ENCODE measurements at regions not wholly inside any gene's neighbourhood (a gene's known extent, or its start where the extent isn't known, plus 50 kb on each side); places are given as distances from the start of the nearest gene placed in this dataset.
"Not testable (repeated sequence)": the region's sequence is repeated elsewhere in the genome, so short reads cannot be mapped to it uniquely, and the experiment has no call there.

- in situ Hi-C loops (cut with MboI; ENCODE audit: low pct_unique_long_range_greater_than_20kb in 2 of 9, low sequenced_read_pairs in 9 of 9, unreplicated experiment in 9 of 9), result no loop called here
- H3K4me3 ChIP-seq, result no peak overlapping the region
- no peak overlapping the region for H3K27ac ChIP-seq
- no peak for ATAC-seq (replicated peaks in 6 of 8)
- WGBS, 10 experiments, result 65 to 100% (median 92%) methylated on average over 1 to 3 of the region's 3 CpGs; no CpG with 5 or more reads in 1 of the 10 experiments
- H3K4me1 ChIP-seq (replicated peaks in 1 of 2), result peaks cover 9% of the 10 kb centered on the region in 2 donors
Measured at GRCh38 chr1:184187097-184187496, 135.6 kb downstream of the TSEN15 start.

- no peak overlapping the region for H3K4me3 ChIP-seq
- 0 to 94% (median 74%) methylated on average over 1 to 2 of the region's 2 CpGs for WGBS, 10 experiments
- no peak for ATAC-seq (replicated peaks in 6 of 8)
- no peak overlapping the region for H3K27ac ChIP-seq
- in situ Hi-C loops (cut with MboI; ENCODE audit: low pct_unique_long_range_greater_than_20kb in 2 of 9, low sequenced_read_pairs in 9 of 9, unreplicated experiment in 9 of 9), result no loop called here
- peaks cover 9% of the 10 kb centered on the region in 2 donors for H3K4me1 ChIP-seq (replicated peaks in 1 of 2)
Measured at GRCh38 chr1:184188037-184188436, 136.5 kb downstream of the TSEN15 start.

- H3K27ac ChIP-seq, result no peak overlapping the region
- no peak overlapping the region for H3K4me3 ChIP-seq
- no peak for ATAC-seq (replicated peaks in 6 of 8)
- in situ Hi-C loops (cut with MboI; ENCODE audit: low pct_unique_long_range_greater_than_20kb in 2 of 9, low sequenced_read_pairs in 9 of 9, unreplicated experiment in 9 of 9), result no loop called here
- peaks cover 9% of the 10 kb centered on the region in 2 donors for H3K4me1 ChIP-seq (replicated peaks in 1 of 2)
Measured at GRCh38 chr1:184189361-184189760, 137.8 kb downstream of the TSEN15 start.

- in situ Hi-C loops (cut with MboI; ENCODE audit: low pct_unique_long_range_greater_than_20kb in 2 of 9, low sequenced_read_pairs in 9 of 9, unreplicated experiment in 9 of 9), result no loop called here
- 55 to 100% (median 100%) methylated on average over 1 to 2 of the region's 2 CpGs; no CpG with 5 or more reads in 2 of the 10 experiments for WGBS, 10 experiments
- Histone ChIP-seq H3K4me1 (replicated peaks in 1 of 2) (peaks cover 9% of the 10 kb centered on the region in 2 donors), H3K27ac (no peak overlapping the region), H3K4me3 (no peak overlapping the region)
- ATAC-seq (replicated peaks in 6 of 8), result no peak
Measured at GRCh38 chr1:184190616-184191015, 139.1 kb downstream of the TSEN15 start.

DNA sequence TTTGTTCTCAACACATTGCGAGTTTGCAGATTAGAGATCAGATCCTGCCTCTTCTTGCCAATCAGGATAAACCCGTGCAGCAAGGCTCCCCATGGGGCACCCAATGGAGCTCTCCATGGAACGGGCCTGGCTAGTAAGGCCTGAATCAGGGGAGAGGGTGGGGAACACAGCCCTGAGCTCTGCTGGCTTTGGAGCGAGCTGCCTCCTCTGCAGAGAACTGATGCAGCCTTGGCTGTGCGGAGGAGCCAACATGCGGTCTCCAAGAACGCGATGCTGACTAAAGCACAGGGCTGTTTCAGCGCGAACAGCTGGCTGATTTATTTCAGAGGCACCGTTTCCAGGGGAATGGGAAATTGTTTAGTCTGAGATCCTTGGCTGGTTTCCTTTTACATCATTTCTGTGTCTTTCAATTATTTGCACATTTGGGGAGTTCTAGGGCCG, 139.7 kb downstream of the TSEN15 start:
- 3 to 79% (median 60%) methylated on average over 2 to 12 of the region's 12 CpGs; no CpG with 5 or more reads in 1 of the 10 experiments for WGBS, 10 experiments
- H3K4me3 ChIP-seq, result no peak overlapping the region
- in situ Hi-C loops (cut with MboI; ENCODE audit: low pct_unique_long_range_greater_than_20kb in 2 of 9, low sequenced_read_pairs in 9 of 9, unreplicated experiment in 9 of 9), result no loop called here
- H3K27ac ChIP-seq, result peak overlapping the region in 1 of 2 donors; percentile 40
- ATAC-seq (replicated peaks in 6 of 8), result peak in 7 of 8 experiments; percentile 77 to 100 (median 99)
- H3K4me1 ChIP-seq (replicated peaks in 1 of 2), result peaks cover 9% of the 10 kb centered on the region in 2 donors

DNA sequence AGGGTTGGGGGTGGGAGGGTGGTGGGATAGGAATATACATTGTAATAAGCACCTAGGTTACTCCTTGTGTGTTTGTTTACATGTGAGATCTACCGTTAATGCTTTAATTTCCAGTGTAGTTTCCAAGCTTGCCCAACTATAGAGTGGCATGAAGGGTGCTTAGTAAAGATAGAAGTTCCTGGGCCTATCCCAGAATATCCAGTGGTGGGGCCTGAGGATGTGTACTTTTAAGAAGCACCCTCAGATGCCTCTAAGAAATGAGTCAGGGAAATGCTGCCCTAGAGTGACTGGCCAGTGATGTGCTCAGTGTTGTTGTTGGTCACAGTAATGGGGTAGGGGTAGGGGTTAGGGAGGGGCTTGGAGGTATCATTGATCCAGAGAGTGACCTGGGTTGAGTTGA, 141.3 kb downstream of the TSEN15 start:
- Histone ChIP-seq H3K4me1 (replicated peaks in 1 of 2) (peaks cover 9% of the 10 kb centered on the region in 2 donors), H3K4me3 (no peak overlapping the region), H3K27ac (no peak overlapping the region)
- 29 to 80% methylated on average over 1 of the region's 1 CpG; no CpG with 5 or more reads in 8 of the 10 experiments for WGBS, 10 experiments
- in situ Hi-C loops (cut with MboI; ENCODE audit: low pct_unique_long_range_greater_than_20kb in 2 of 9, low sequenced_read_pairs in 9 of 9, unreplicated experiment in 9 of 9), result no loop called here
- no peak for ATAC-seq (replicated peaks in 6 of 8)

DNA sequence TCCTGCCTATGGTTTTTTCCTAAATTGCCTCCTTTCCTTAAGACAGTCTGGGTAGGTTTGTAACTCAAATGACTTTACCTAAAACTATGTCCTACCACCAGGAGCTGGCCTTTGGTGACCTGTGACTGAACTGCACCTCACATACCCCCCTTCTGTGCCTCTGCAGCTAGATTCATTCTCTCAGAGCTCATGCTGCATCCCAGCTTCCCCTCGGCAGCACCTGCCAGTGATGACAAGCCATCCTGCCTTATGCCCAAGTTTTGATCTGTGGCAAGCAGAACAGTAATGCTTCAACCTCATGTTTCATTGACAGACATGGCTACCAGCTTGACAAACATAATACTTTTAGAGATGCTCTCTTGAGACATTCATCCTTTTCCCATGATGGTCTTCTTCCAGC, 141.9 kb downstream of the TSEN15 start:
- H3K4me1 ChIP-seq (replicated peaks in 1 of 2), result peaks cover 9% of the 10 kb centered on the region in 2 donors
- H3K4me3 ChIP-seq, result no peak overlapping the region
- WGBS, 10 experiments, result 88 to 100% (median 100%) methylated on average over 1 of the region's 1 CpG; no CpG with 5 or more reads in 4 of the 10 experiments
- ATAC-seq (replicated peaks in 6 of 8), result no peak
- H3K27ac ChIP-seq, result no peak overlapping the region
- in situ Hi-C loops (cut with MboI; ENCODE audit: low pct_unique_long_range_greater_than_20kb in 2 of 9, low sequenced_read_pairs in 9 of 9, unreplicated experiment in 9 of 9), result no loop called here

GRCh38 chr1:184194236-184194635, 142.7 kb downstream of the TSEN15 start:
- 80 to 100% (median 94%) methylated on average over 1 to 2 of the region's 2 CpGs; no CpG with 5 or more reads in 2 of the 10 experiments for WGBS, 10 experiments
- no peak overlapping the region for H3K27ac ChIP-seq
- no peak for ATAC-seq (replicated peaks in 6 of 8)
- H3K4me3 ChIP-seq, result no peak overlapping the region
- in situ Hi-C loops (cut with MboI; ENCODE audit: low pct_unique_long_range_greater_than_20kb in 2 of 9, low sequenced_read_pairs in 9 of 9, unreplicated experiment in 9 of 9), result no loop called here
- H3K4me1 ChIP-seq (replicated peaks in 1 of 2), result peaks cover 10 to 11% of the 10 kb centered on the region in 2 donors

DNA sequence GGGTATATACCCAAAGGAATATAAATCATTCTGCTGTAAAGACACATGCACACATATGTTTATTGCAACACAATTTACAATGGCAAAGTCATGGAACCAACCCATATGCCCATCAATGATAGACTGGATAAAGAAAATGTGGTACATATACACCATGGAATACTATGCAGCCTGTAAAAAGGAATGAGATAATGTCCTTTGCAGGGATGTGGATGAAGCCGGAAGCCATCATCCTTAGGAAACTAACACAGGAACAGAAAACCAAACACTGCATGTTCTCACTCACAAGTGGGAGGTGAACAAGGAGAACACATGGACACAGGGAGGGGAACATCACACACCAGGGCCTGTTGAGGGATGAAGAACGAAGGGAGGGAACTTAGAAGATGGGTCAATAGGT, 144.2 kb downstream of the TSEN15 start:
- WGBS, 10 experiments, result 50 to 100% (median 86%) methylated on average over 1 to 2 of the region's 2 CpGs; no CpG with 5 or more reads in 4 of the 10 experiments
- H3K27ac ChIP-seq; ATAC-seq (replicated peaks in 6 of 8); in situ Hi-C loops (cut with MboI; ENCODE audit: low pct_unique_long_range_greater_than_20kb in 2 of 9, low sequenced_read_pairs in 9 of 9, unreplicated experiment in 9 of 9); H3K4me3 ChIP-seq: not testable (repeated sequence)
- peaks cover 17 to 24% of the 10 kb centered on the region in 2 donors for H3K4me1 ChIP-seq (replicated peaks in 1 of 2)

- Histone ChIP-seq H3K4me3 (no peak overlapping the region), H3K4me1 (replicated peaks in 1 of 2) (peaks cover 10 to 19% of the 10 kb centered on the region in 2 donors), H3K27ac (no peak overlapping the region)
- ATAC-seq (replicated peaks in 6 of 8), result no peak
- in situ Hi-C loops (cut with MboI; ENCODE audit: low pct_unique_long_range_greater_than_20kb in 2 of 9, low sequenced_read_pairs in 9 of 9, unreplicated experiment in 9 of 9), result no loop called here
- 57 to 100% (median 81%) methylated on average over 1 to 7 of the region's 7 CpGs for WGBS, 10 experiments
Measured at GRCh38 chr1:184197831-184198230, 146.3 kb downstream of the TSEN15 start.

DNA sequence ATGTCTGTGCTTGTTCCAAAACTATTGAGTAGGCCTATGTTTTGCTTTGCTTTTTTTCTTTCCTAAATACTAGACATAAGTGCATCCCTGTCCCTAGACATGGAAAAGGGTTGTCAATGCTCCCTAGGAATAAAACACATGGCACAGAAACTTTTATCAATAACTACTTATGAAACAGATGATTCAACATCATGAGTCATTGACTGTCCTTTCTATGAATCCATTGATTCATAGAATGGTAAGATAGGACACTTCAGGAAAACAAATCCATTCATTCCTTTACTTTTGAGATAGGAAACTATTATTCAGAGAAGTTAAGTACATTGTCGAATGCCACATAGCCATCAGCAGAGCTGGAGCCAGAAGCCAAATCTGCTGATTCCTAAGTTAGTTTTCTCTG, 147.5 kb downstream of the TSEN15 start:
- in situ Hi-C loops (cut with MboI; ENCODE audit: low pct_unique_long_range_greater_than_20kb in 2 of 9, low sequenced_read_pairs in 9 of 9, unreplicated experiment in 9 of 9), result no loop called here
- ATAC-seq (replicated peaks in 6 of 8), result no peak
- Histone ChIP-seq H3K4me1 (replicated peaks in 1 of 2) (peaks cover 10 to 19% of the 10 kb centered on the region in 2 donors), H3K4me3 (no peak overlapping the region), H3K27ac (no peak overlapping the region)
- WGBS, 10 experiments, result 63 to 100% (median 100%) methylated on average over 1 of the region's 1 CpG; no CpG with 5 or more reads in 3 of the 10 experiments

DNA sequence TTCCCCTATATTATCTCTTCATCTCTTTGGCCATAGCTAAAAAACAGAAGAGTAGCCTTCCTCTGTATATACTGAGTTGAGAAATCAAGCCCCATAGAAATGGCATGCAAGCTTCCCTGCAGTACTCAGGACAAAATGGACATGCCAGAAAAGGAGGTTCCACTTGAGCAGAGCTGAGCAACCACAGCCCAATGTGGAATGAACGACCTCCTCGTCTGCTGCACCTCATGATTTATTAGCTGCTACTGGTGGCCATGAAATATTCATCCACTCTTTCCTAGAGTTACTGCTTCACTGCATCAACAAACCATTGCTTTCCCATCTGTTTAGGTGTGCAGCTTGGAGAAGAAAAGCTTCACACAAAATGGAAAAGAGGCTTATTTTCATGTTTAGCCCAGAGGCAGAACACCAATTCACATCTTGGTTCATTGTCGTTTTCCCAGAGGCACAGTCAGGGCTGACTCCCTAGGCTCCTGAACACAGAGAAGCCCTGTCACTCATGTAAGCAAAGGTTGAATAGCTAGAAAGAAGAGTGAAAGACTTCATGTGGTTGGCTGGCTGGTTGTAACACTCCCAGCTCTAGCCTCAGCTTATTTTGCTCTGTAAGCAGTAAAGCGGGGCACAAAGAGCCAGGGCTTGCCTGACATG, 148.0 kb downstream of the TSEN15 start:
- Histone ChIP-seq H3K27ac (peak overlapping the region; percentile 16 to 38), H3K4me1 (replicated peaks in 1 of 2) (peaks cover 10 to 19% of the 10 kb centered on the region in 2 donors), H3K4me3 (no peak overlapping the region)
- peak in 5 of 8 experiments; percentile 72 to 93 (median 89) for ATAC-seq (replicated peaks in 6 of 8)
- in situ Hi-C loops (cut with MboI; ENCODE audit: low pct_unique_long_range_greater_than_20kb in 2 of 9, low sequenced_read_pairs in 9 of 9, unreplicated experiment in 9 of 9), result loop anchor here in 1 of 9 experiments (25.0 kb wide), 1 partner anchor 112 kb away; no protein-coding TSS in a partner anchor
- 25 to 70% (median 37%) methylated on average over 1 to 4 of the region's 4 CpGs; no CpG with 5 or more reads in 3 of the 10 experiments for WGBS, 10 experiments

DNA sequence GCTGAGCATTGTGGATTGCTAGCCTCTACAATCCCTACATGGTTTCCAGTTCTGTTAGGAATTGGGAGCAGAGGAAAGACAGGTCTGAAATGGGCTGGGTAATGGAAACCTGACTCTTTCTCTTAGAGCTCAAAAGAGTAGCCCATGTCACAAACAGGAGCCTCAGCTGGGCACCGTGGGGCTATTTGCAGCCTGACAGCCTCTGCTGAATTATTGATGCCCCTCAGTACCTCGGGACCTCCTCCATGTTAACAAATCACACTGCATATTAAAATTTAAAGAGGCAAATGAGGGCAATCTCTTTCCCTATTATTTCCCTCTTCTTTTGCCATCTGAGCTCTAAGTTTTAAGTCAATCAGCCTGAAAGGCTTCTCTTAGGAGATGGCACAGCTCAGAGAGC, 157.1 kb downstream of the TSEN15 start:
- Histone ChIP-seq H3K4me3 (no peak overlapping the region), H3K4me1 (replicated peaks in 1 of 2) (peaks cover 3 to 14% of the 10 kb centered on the region in 2 donors), H3K27ac (no peak overlapping the region)
- ATAC-seq (replicated peaks in 6 of 8), result peak in 4 of 8 experiments; percentile 25 to 42 (median 37)
- in situ Hi-C loops (cut with MboI; ENCODE audit: low pct_unique_long_range_greater_than_20kb in 2 of 9, low sequenced_read_pairs in 9 of 9, unreplicated experiment in 9 of 9), result loop anchor here in 1 of 9 experiments (25.0 kb wide), 1 partner anchor 121 kb away; no protein-coding TSS in a partner anchor
- 23 to 71% (median 41%) methylated on average over 1 to 2 of the region's 2 CpGs; no CpG with 5 or more reads in 3 of the 10 experiments for WGBS, 10 experiments
